DOHH2 (cell line): ENCODE measurements at regions not wholly inside any gene's neighbourhood (a gene's known extent, or its start where the extent isn't known, plus 50 kb on each side); places are given as distances from the start of the nearest gene placed in this dataset.

Experiments used
- EZH2phosphoT487 ChIP-seq: fragments of 200-600 bp; sonication (generic); IDR thresholded peaks from 2 replicates; pipeline ENCODE4 v1.6.1; 2017; ENCODE audit warnings: borderline replicate concordance, mild to moderate bottlenecking, antibody characterized with exemption, low read length, moderate library complexity, mixed read lengths
- TF ChIP-seq, protein P1 (sequence below): fragments of 200-600 bp; sonication (generic); IDR thresholded peaks from one replicate; pipeline ENCODE4 v1.5.1; 2014; ENCODE audit warnings: antibody characterized with exemption, mild to moderate bottlenecking, low read depth, low read length; ENCODE audit not compliant: poor library complexity, severe bottlenecking

DNA sequence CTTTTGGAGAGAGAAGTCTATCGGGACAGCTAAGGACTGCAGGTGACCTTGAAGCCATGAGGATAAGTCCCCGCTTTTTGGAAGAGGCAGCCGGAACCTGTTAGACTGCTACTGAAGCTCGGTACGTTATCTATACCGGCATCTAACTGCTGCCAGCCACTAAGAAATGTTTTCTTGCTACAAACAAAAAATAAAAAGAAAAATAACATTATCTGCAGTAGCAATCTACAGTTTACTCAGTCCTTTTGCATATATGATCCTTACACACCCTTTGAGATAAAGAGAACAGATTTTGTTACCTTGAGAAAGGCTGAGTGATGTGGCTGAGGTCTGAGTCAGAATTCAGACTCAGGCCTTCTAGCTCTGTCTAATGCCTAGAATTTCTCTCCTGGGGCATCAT lies 314.6 kb downstream of the CDH26 start:
- TF ChIP-seq, protein P1, sequence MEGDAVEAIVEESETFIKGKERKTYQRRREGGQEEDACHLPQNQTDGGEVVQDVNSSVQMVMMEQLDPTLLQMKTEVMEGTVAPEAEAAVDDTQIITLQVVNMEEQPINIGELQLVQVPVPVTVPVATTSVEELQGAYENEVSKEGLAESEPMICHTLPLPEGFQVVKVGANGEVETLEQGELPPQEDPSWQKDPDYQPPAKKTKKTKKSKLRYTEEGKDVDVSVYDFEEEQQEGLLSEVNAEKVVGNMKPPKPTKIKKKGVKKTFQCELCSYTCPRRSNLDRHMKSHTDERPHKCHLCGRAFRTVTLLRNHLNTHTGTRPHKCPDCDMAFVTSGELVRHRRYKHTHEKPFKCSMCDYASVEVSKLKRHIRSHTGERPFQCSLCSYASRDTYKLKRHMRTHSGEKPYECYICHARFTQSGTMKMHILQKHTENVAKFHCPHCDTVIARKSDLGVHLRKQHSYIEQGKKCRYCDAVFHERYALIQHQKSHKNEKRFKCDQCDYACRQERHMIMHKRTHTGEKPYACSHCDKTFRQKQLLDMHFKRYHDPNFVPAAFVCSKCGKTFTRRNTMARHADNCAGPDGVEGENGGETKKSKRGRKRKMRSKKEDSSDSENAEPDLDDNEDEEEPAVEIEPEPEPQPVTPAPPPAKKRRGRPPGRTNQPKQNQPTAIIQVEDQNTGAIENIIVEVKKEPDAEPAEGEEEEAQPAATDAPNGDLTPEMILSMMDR: no peak
- no peak for TF ChIP-seq EZH2phosphoT487
